Heart left ventricle (tissue), 13 donors: ENCODE measurements at regions not wholly inside any gene's neighbourhood (a gene's known extent, or its start where the extent isn't known, plus 50 kb on each side); places are given as distances from the start of the nearest gene placed in this dataset.
"Not testable (repeated sequence)": the region's sequence is repeated elsewhere in the genome, so short reads cannot be mapped to it uniquely, and the experiment has no call there.

Experiments used
- CTCF ChIP-seq, 12 donors: fragments of 200-600 bp; sonication (generic) in 4 of 12; IDR thresholded peaks; one replicate each; pipeline versions ENCODE4 v1.5.0 to v1.8.0; 2018 to 2022; ENCODE audit warnings: antibody characterized with exemption in 12 of 12, mild to moderate bottlenecking in 5 of 12
- POLR2A ChIP-seq, 2 donors: fragments of 450-650 bp; IDR thresholded peaks; one replicate each; pipeline ENCODE4 v1.6.1; 2017; ENCODE audit warnings: antibody characterized with exemption in 2 of 2, mild to moderate bottlenecking in 2 of 2, moderate library complexity in 2 of 2
- donor health status: ischemic (EF 13 %, LVEDD 7.1; RV severe dilation, severe dysfunction).
- donor health status: DM: no; HTN: yes; CAD: no.
- donor health status: DM: no; HTN: no; CAD: no.
- donor health status: ischemic (EF 25% LVEDD 6.9; RV normal size, moderate dysfunction).
- donor health status: ischemic (EF 25% LVEDD 5.7; RV mildly dilated, moderate dysfunction).
- donor health status: ischemic (EF 35%, LVEDD 5.7; RV mildly dilated, moderate dysfunction).
- donor health status: nonischemic (EF 11% LVEDD 7.7; RV severe dilation, severe dysfunction).
- donor health status: DM: yes; HTN: yes; CAD: no.
- donor health status: PGD.
- donor health status: ischemic (EF 29% LVEDD 5.4; RV normal size, mild dysfunction).
- donor health status: nonischemic (EF 23%, LVEDD 6.1; RV moderate dilation, normal function).

- not testable (repeated sequence) for TF ChIP-seq CTCF, POLR2A (IDR thresholded peaks at IDR 0.05)
These were observed 416.2 kb downstream of the LRRC70 start for GRCh38 chr5:62994842-62995241.
